Heart right ventricle (tissue), 16 donors: ENCODE measurements at regions not wholly inside any gene's neighbourhood (a gene's known extent, or its start where the extent isn't known, plus 50 kb on each side); places are given as distances from the start of the nearest gene placed in this dataset.

Experiments
- ATAC-seq, 8 donors: fragments of 200-7000 bp; cut with Tn5 transposase; one replicate each; pipeline ENCODE4 v1.9.1; 2020; ENCODE audit warnings: mild to moderate bottlenecking in 8 of 8, moderate library complexity in 8 of 8, moderate number of reproducible peaks in 1 of 8
- DNase-seq, 2 donors: peaks; one replicate each; pipeline ENCODE4 v3.0.0-alpha.2; 2020
- H3K27ac ChIP-seq, 10 donors: fragments of 200-600 bp; sonication (generic) in 2 of 10; one replicate each; pipeline versions ENCODE4 v1.5.0 to v1.8.0; 2020 to 2022; ENCODE audit warnings: mild to moderate bottlenecking in 3 of 10
- H3K27me3 ChIP-seq, 7 donors: fragments of 200-600 bp; one replicate each; pipeline ENCODE4 v1.8.0; 2021 to 2022; ENCODE audit warnings: mild to moderate bottlenecking in 2 of 7
- H3K36me3 ChIP-seq, 9 donors: fragments of 200-600 bp; sonication (generic) in 1 of 9; one replicate each; pipeline versions ENCODE4 v1.5.0 to v1.8.0; 2020 to 2022; ENCODE audit warnings: mild to moderate bottlenecking in 2 of 9
- H3K4me1 ChIP-seq, 9 donors: fragments of 200-600 bp; sonication (generic) in 1 of 9; one replicate each; pipeline versions ENCODE4 v1.5.0 to v1.8.0; 2020 to 2022; ENCODE audit warnings: mild to moderate bottlenecking in 4 of 9
- H3K4me3 ChIP-seq, 10 donors: fragments of 200-600 bp; sonication (generic) in 2 of 10; one replicate each; pipeline versions ENCODE4 v1.5.0 to v1.8.0; 2020 to 2022; ENCODE audit warnings: mild to moderate bottlenecking in 7 of 10, moderate library complexity in 2 of 10
- H3K9me3 ChIP-seq, 11 donors: fragments of 200-600 bp in 10 of 11; sonication (generic) in 2 of 11; one replicate each; pipeline versions ENCODE4 v1.5.0 to v1.8.0; 2013 to 2022; ENCODE audit warnings: mild to moderate bottlenecking in 2 of 11, control low read depth in 1 of 11, moderate library complexity in 1 of 11
- CTCF ChIP-seq, 9 donors: fragments of 200-600 bp; sonication (generic) in 2 of 9; IDR thresholded peaks; one replicate each; pipeline versions ENCODE4 v1.5.0 to v1.8.0; 2021 to 2022; ENCODE audit warnings: antibody characterized with exemption in 9 of 9, mild to moderate bottlenecking in 5 of 9, moderate library complexity in 1 of 9
- WGBS, 2 donors: extraction: QIAGEN DNeasy Blood & Tissue Kit; methylation state at CpG; one replicate each; pipeline ENCODE4 v1.1.7; 2013; ENCODE audit warnings: inconsistent platforms in 1 of 2; 5-methylcytosine and 5-hydroxymethylcytosine counted together
- intact Hi-C, 10 donors: fragments of 100-400 bp; cut with DNase I; formaldehyde crosslinking; loops; one replicate each; pipeline versions ENCODE4 v1.11.1 to v1.14.2; 2022
- donor health status: Arrhythmogenic right ventricular cardiomyopathy.
- donor health status: ischemic (EF 13 %, LVEDD 7.1; RV severe dilation, severe dysfunction).
- donor health status: healthy with polysubstance abuse.
- donor health status: DM: no; HTN: yes; CAD: no.
- donor health status: DM: no; HTN: no; CAD: no.
- donor health status: ischemic (EF 25% LVEDD 6.9; RV normal size, moderate dysfunction).
- donor health status: ischemic (EF 25% LVEDD 5.7; RV mildly dilated, moderate dysfunction).
- donor health status: healthy.
- donor health status: DM: yes; HTN: yes; CAD: no.
- donor health status: Ischemic cardiomyopathy.
- donor health status: ischemic (EF 35%, LVEDD 5.7; RV mildly dilated, moderate dysfunction).
- donor health status: nonischemic (EF 11% LVEDD 7.7; RV severe dilation, severe dysfunction).
- donor health status: DM: yes; HTN: yes; CAD: no.
- donor health status: PGD.
- donor health status: ischemic (EF 29% LVEDD 5.4; RV normal size, mild dysfunction).
- donor health status: nonischemic (EF 23%, LVEDD 6.1; RV moderate dilation, normal function).

DNA sequence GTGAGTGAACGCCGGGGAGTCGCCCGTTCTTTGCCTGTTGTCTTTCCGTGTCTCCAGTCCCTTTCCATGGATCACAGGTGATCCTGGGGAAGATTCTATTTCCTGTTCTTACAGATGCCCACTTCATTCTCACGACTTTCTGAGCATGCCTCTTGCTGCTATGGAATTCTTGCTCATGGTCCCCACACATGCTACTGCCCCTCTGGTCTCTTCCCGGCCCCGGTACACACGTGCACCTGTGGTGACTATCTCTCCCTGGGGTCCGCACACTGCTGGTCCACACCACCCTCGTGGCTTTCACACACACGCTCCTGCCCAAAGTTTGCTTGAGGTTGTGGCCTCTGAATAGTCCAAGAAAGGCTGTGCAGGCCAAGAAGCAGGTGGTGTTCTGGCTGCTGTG, 67.9 kb upstream of the ALKAL2 start:
- Histone ChIP-seq H3K4me1 (no peaks in the 10 kb centered on the region), H3K27me3 (peaks cover 0 to 36% (median 21%) of the 10 kb centered on the region in 7 donors), H3K4me3 (no peak overlapping the region), H3K27ac (no peak overlapping the region), H3K36me3 (no peaks in the 10 kb centered on the region), H3K9me3 (no peaks in the 10 kb centered on the region)
- 84 to 86% methylated on average over 12 of the region's 12 CpGs for WGBS, 2 donors
- ATAC-seq: no peak
- TF ChIP-seq CTCF (IDR thresholded peaks at IDR 0.05): no peak
- no peak for DNase-seq
- intact Hi-C loops: no loop called here

GRCh38 chr2:352696-353095, 64.8 kb upstream of the ALKAL2 start:
- DNase-seq (no peak), ATAC-seq (no peak)
- no peak overlapping the region for H3K27ac ChIP-seq
- no peaks in the 10 kb centered on the region for H3K36me3 ChIP-seq
- TF ChIP-seq CTCF (IDR thresholded peaks at IDR 0.05): no peak
- 72 to 85% methylated on average over 3 of the region's 3 CpGs for WGBS, 2 donors
- peaks cover 0 to 32% (median 12%) of the 10 kb centered on the region in 7 donors for H3K27me3 ChIP-seq
- no peak overlapping the region for H3K4me3 ChIP-seq
- intact Hi-C loops: no loop called here
- H3K4me1 ChIP-seq: no peaks in the 10 kb centered on the region
- peaks cover 0 to 4% (median 0%) of the 10 kb centered on the region in 11 donors for H3K9me3 ChIP-seq

GRCh38 chr2:349390-349789, 61.5 kb upstream of the ALKAL2 start:
- Histone ChIP-seq H3K27ac (no peak overlapping the region), H3K9me3 (peaks cover 0 to 4% (median 0%) of the 10 kb centered on the region in 11 donors), H3K27me3 (peaks cover 0 to 22% (median 5%) of the 10 kb centered on the region in 7 donors), H3K4me1 (no peaks in the 10 kb centered on the region), H3K36me3 (no peaks in the 10 kb centered on the region), H3K4me3 (no peak overlapping the region)
- 76 to 81% methylated on average over 3 of the region's 3 CpGs for WGBS, 2 donors
- intact Hi-C loops: no loop called here
- ATAC-seq (no peak), DNase-seq (no peak)
- TF ChIP-seq CTCF (IDR thresholded peaks at IDR 0.05): no peak

- 45 to 61% methylated on average over 8 of the region's 8 CpGs for WGBS, 2 donors
- no peaks in the 10 kb centered on the region for H3K4me1 ChIP-seq
- intact Hi-C loops: no loop called here
- no peak overlapping the region for H3K27ac ChIP-seq
- TF ChIP-seq CTCF (IDR thresholded peaks at IDR 0.05): no peak
- H3K4me3 ChIP-seq: no peak overlapping the region
- ATAC-seq: no peak
- peaks cover 0 to 4% (median 0%) of the 10 kb centered on the region in 11 donors for H3K9me3 ChIP-seq
- no peak for DNase-seq
- H3K27me3 ChIP-seq: peaks cover 0 to 17% (median 5%) of the 10 kb centered on the region in 7 donors
- H3K36me3 ChIP-seq: no peaks in the 10 kb centered on the region
Measured at GRCh38 chr2:348361-348916, 60.5 kb upstream of the ALKAL2 start.
